OCI-LY1 (cell line): ENCODE measurements at regions not wholly inside any gene's neighbourhood (a gene's known extent, or its start where the extent isn't known, plus 50 kb on each side); places are given as distances from the start of the nearest gene placed in this dataset.

Experiments
- CTCF ChIP-seq: fragments of 200-600 bp; sonication (generic), shearing (Covaris generic); IDR thresholded peaks from 2 replicates; pipeline ENCODE4 v1.5.1; 2017; ENCODE audit warnings: mild to moderate bottlenecking, antibody characterized with exemption, low read length, moderate library complexity, mixed read lengths
- EZH2 ChIP-seq: fragments of 200-600 bp; sonication (generic), shearing (Covaris generic); IDR thresholded peaks from 2 replicates; pipeline ENCODE4 v1.8.0; 2017; ENCODE audit warnings: borderline replicate concordance, mixed run types, mild to moderate bottlenecking, antibody characterized with exemption, low read length, moderate library complexity, mixed read lengths

DNA sequence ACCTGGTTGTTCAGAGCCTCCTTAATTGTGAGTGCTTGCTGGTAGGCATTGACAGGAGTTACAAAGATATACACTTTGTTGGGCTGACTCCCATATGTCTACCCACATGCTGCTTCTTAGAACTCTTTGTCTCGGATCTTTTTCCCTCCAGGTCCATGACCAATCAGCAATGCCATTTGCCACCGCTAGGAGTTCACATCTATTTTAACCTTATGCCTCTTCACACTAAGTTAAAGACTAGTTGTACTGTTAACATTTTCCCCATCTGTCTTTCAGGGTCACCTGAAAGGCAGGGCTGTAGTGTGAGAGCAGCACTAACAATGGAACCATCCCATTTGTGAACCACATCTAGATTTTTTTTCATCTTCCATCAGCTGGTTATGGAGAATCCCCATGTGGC, 226.7 kb upstream of the NPY start:
- peak; percentile 65 for TF ChIP-seq CTCF
- TF ChIP-seq EZH2 = no peak
